ENCODE measurements at regions not wholly inside any gene's neighbourhood (a gene's known extent, or its start where the extent isn't known, plus 50 kb on each side); places are given as distances from the start of the nearest gene placed in this dataset.

GRCh38 chr2:41828052-41828643 lies 219.7 kb upstream of the PKDCC start:
- DNase-seq = no peak

GRCh38 chr2:41829052-41829451 lies 218.8 kb upstream of the PKDCC start:
- DNase-seq = no peak

GRCh38 chr2:41830600-41830999 lies 217.2 kb upstream of the PKDCC start:
- DNase-seq = no peak

GRCh38 chr2:41832218-41832617 lies 215.6 kb upstream of the PKDCC start:
- DNase-seq = no peak

GRCh38 chr2:41835401-41835800 lies 212.4 kb upstream of the PKDCC start:
- no peak for DNase-seq

- DNase-seq = peak; percentile 9 to 12
Observed at GRCh38 chr2:41836948-41837347, 210.9 kb upstream of the PKDCC start.

- DNase-seq = no peak
Observed at GRCh38 chr2:41837610-41838009, 210.2 kb upstream of the PKDCC start.

GRCh38 chr2:41840702-41841551 lies 206.9 kb upstream of the PKDCC start:
- DNase-seq = peak; percentile 90 to 96

GRCh38 chr2:41846962-41847361 lies 200.9 kb upstream of the PKDCC start:
- no peak for DNase-seq

- no peak for DNase-seq
Observed at GRCh38 chr2:41847744-41848441, 199.9 kb upstream of the PKDCC start.

- no peak for DNase-seq
Observed at GRCh38 chr2:41851554-41851953, 196.3 kb upstream of the PKDCC start.

- peak in 1 of 2 donors; percentile 65 for DNase-seq
Observed at GRCh38 chr2:41853427-41854191, 194.2 kb upstream of the PKDCC start.

- no peak for DNase-seq
Observed at GRCh38 chr2:41854227-41854626, 193.6 kb upstream of the PKDCC start.

- no peak for DNase-seq
Observed at GRCh38 chr2:41856946-41857345, 190.9 kb upstream of the PKDCC start.

- no peak for DNase-seq
Observed at GRCh38 chr2:41859615-41860514, 188.0 kb upstream of the PKDCC start.

GRCh38 chr2:41863062-41863461 lies 184.8 kb upstream of the PKDCC start:
- DNase-seq = no peak

- DNase-seq = no peak
Observed at GRCh38 chr2:41865263-41865662, 182.6 kb upstream of the PKDCC start.

GRCh38 chr2:41867553-41867952 lies 180.3 kb upstream of the PKDCC start:
- DNase-seq = peak in 1 of 2 donors; percentile 8

- peak; percentile 26 to 79 for DNase-seq
Observed at GRCh38 chr2:41869542-41870264, 178.1 kb upstream of the PKDCC start.

- no peak for DNase-seq
Observed at GRCh38 chr2:41870265-41870585, 177.6 kb upstream of the PKDCC start.

GRCh38 chr2:41871080-41871479 lies 176.7 kb upstream of the PKDCC start:
- DNase-seq = no peak
